HepG2 (cell line): ENCODE measurements at regions not wholly inside any gene's neighbourhood (a gene's known extent, or its start where the extent isn't known, plus 50 kb on each side); places are given as distances from the start of the nearest gene placed in this dataset.
"Not testable (repeated sequence)": the region's sequence is repeated elsewhere in the genome, so short reads cannot be mapped to it uniquely, and the experiment has no call there.

Source experiments
- MXI1 ChIP-seq: IDR thresholded peaks from 3 replicates; pipeline ENCODE4 v1.6.1; 2012; ENCODE audit warnings: low read depth, low read length, inconsistent platforms, borderline replicate concordance
- NFE2 ChIP-seq: sonication (generic); formaldehyde crosslinking; IDR thresholded peaks from 2 replicates; pipeline ENCODE4 v1.4.0; 2020; ENCODE audit warnings: missing genetic modification reagents
- NFRKB ChIP-seq: fragments of 450-650 bp; IDR thresholded peaks from 2 replicates; pipeline ENCODE4 v1.6.1; 2017
- NFYB ChIP-seq: sonication (generic); formaldehyde crosslinking; IDR thresholded peaks from 2 replicates; pipeline ENCODE4 v1.4.0; 2020; ENCODE audit warnings: missing genetic modification reagents
- RXRA ChIP-seq: sonication (generic); formaldehyde crosslinking; IDR thresholded peaks from 2 replicates; pipeline ENCODE4 v1.5.1; 2020; ENCODE audit warnings: missing genetic modification reagents
- TCF7L2 ChIP-seq: IDR thresholded peaks from 2 replicates; pipeline ENCODE4 v1.6.1; 2011; ENCODE audit warnings: mild to moderate bottlenecking, low read depth, low read length, moderate library complexity

- TF ChIP-seq NFYB (CRISPR knock-in tag); NFE2 (CRISPR knock-in tag); MXI1; RXRA (CRISPR knock-in tag); TCF7L2; NFRKB: not testable (repeated sequence)
These were observed 487.5 kb downstream of the CHSY3 start for GRCh38 chr5:130391727-130392264.
